CD4-positive, alpha-beta T cell treated with Interleukin-4 for 4 hours (primary cell): ENCODE measurements at regions not wholly inside any gene's neighbourhood (a gene's known extent, or its start where the extent isn't known, plus 50 kb on each side); places are given as distances from the start of the nearest gene placed in this dataset.

ENCODE experiments used
- DNase-seq: peaks from one replicate; pipeline ENCODE4 v3.0.0-alpha.2; 2020

DNA sequence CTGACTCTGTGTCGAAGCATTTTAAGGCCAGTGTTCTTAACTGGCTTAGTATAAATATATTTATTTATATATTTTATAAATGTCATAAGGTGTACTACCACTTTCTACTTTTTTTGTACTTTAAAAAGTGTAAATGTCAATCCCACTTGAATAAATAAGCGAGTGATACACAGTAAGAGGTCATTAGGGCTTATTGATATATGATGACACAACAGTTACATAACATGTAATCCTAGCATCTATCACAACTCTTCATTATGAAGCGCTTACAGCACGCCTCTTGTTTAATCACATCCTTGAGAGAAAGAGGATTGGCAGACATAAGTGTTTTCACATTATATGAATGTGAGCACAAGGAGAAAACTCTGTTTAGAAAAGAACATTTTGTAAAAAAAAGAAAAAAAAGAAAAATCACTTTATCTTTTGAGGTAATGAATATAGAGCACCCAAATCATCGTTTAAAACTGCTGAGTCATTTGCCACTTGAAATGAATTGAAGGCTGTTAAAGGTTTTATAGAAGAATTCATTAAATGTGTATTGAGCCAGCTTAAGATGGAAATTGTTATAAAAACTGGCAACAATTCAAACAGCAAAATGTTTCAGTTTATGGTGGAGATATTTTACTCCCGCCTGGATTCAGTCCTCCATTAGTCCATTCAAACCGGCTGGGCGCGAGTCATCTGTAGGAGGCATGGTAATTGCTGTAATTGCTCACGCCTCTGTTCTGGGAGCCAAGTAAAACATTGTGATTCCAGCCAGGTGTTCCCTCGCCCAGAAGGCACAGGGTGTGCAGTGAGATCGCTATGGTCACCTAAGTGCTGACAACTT lies 627.3 kb upstream of the KIRREL3 start:
- no peak for DNase-seq

DNA sequence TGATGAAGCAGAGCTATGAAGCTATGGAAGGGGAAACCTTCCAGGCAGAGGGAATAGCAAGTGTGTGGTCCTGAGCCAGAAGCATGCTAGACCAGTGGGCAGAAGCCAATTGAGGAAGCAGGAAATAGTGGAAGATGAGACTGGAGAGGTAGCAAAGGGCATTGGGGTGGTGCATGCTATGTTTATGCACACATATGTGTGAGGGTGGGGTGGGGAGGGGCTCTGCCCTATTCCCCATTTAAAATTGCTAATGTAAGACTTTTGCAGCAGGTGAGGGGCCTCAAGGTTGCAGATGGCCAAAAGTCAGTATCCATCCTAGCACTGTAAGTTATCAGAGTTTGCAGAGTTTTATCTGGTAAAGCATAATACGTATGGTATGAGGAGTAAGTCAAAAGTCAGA lies 626.6 kb upstream of the KIRREL3 start:
- no peak for DNase-seq

DNA sequence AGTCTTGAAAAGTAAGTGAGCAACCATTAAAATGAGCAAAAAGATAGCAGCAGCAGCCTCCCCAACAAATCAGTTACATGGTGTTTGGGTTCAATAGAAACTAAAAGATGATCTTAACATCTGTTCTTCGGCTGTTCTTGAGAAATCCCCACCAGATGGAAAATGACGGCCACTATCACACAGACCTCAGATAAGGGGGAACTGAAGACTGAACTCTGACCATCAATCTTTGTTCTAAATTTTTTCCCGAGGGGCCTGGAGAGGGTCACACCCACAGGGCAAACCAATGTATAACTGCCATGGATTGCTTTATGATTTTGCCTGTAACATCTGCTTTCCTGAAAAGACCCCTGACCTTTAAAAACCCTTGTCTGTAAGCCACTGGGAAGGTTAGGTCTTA lies 624.8 kb upstream of the KIRREL3 start:
- DNase-seq = no peak

DNA sequence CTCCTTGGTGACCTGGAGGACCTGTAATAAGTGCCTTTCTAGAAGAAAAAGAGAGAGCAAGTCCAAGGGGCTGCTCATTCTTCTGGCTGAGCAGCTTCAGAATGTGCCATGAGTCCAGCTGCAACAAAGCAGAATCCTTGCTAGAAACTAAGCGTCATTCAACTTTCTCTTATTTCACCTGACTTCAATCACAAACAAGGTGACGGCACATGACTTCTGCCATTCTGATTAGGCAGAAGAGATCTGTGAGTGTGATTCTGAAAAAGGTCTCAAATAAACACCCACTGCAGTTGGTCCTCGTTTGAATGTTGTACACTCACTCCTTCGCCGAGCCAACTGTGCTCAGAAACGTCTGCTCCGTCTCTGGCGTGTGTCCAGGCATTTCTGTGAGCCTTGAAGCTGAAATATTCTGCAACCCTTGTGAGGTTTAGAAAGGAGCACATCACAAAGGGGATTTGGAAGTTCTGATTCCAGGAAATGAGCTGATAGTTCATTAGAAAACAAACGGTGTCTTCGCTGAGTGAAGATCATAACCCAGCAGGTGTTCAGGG lies 623.8 kb upstream of the KIRREL3 start:
- no peak for DNase-seq

DNA sequence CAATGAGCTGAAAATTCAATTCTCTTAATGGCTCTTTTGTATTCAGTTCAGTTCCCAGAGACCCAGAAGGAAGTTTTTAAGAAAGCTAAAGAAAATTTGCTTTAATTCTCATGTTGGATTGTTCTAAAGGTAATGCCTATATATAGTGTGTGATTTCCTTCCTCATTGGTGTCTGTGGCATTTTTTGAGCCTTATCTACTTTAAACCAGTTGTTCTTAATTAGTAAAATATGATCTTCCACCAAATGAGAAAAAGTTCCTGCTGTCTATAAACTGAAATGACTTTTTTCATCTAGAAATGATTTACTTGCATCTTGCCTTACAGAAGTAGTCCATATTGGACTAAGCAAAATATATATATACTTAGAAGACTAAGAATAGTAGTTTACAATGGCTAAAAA lies 622.1 kb upstream of the KIRREL3 start:
- DNase-seq = no peak

DNA sequence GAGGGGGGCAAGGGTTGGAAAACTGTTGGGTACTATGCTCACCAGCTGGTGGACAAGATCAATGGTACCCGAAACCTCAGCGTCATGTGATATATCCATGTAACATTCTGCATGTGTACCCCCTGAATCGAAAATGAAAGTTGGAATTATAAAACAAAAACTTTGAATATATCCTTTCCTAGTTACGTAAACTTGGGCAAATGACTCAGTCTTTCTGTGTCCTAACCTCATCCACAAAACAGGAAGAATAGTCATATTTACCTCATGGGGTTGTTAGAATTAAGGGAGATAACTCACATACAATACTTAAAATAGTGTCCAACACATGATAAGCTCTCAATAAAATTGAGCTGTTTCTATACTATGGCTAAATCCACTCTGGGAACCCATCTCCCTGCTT lies 620.1 kb upstream of the KIRREL3 start:
- no peak for DNase-seq

DNA sequence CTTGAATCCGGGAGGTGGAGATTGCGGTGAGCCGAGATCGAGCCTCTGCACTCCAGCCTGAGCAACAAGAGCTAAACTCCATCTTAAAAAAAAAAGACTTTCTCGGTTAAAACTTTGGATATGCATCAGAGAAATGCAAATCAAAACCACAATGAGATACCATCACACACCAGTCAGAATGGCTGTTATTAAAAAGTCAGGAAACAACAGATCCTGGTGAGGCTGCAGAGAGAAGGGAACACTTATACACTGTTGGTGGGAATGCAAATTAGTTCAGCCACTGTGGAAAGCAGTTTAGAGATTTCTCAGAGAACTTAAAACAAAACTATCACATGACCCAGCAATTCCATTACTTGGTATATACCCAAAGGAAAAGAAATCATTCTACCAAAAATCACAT lies 619.4 kb upstream of the KIRREL3 start:
- DNase-seq = no peak

DNA sequence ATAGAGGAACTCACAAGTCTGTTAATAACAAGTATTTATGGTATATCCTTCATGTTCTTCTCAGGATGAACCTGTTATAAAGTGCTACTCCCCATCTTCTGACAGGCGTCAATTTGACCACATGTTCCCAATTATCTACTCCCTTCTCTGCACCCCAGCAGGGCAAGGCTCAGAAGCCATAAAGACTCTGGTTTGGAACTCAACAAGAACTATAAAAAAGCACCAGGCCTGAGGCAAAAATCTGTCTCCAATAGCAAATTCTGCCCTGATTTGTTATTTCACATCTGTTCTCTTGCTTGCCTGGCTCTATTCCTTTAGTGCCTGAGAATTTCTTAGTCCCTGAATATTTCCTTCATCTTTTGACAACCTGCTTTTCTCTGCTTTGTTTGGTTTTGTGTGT lies 618.2 kb upstream of the KIRREL3 start:
- no peak for DNase-seq

DNA sequence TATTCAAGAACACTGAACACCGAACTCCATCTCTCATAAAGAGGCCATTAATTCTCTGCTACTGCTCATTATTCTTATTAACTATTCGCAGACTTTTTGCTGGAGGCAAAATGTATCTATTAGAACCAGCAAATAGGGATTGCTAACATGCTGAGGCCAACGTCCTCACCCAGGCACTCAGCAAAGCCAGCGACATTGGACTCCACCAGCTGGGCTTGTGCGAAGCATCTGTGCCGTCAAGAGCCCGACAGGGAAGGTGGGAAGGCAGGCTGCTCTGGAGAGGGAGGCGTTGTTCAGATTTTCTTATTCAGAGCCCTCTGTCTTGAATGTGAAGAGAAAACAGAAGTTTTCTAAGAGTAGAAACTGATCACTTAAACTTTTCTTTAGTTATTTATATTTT lies 615.6 kb upstream of the KIRREL3 start:
- no peak for DNase-seq

DNA sequence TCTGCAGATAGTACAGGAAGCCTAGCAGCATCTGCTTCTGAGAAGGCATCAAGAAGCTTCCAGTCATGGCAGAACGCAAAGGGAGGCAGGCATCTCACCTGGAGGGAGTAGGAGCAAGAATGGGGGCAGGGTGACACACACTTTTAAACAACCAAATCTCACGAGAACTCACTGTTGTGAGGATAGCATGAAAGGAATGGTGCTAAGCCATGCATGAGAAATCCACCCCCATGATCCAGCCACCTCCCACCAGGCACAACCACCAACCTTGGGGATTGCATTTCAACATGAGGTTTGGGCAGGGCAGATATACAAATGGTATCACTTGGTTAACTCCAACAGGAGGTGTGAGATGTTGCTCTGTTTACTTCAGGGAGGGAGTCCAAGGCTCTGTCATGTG lies 612.0 kb upstream of the KIRREL3 start:
- DNase-seq = no peak

DNA sequence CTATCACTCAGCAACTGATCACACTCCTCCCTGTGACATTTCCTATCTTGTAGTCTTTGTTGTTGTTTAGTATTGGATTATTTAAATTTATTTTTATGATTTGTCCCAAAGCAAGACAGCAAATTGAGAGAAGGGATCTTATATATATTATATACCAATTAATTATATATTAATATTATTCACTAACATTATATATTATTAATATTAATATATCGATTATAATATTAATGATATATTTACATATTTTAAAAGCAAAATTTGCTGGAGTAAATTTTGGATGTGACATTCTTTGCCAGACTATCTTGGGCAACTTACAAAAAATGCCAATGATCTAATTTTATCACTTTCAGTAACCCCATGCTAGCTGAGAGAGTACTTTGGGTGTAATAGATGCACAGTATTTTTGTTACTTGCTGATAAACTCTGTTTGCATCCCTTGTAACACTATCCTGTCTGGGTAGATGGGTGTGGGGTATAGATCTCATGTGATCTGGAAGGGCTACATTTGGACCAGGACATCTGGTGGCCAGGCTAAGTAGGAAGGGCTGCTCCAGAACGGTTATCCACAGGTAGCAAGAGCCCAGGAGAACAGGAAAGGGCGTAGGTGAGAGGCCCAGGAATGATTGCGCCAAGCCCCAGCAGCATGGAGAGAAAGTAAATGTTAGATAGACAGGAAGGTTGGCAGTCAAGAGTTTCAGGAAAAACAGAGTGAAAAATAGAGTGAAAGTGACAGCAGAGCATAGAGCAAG lies 608.6 kb upstream of the KIRREL3 start:
- no peak for DNase-seq

DNA sequence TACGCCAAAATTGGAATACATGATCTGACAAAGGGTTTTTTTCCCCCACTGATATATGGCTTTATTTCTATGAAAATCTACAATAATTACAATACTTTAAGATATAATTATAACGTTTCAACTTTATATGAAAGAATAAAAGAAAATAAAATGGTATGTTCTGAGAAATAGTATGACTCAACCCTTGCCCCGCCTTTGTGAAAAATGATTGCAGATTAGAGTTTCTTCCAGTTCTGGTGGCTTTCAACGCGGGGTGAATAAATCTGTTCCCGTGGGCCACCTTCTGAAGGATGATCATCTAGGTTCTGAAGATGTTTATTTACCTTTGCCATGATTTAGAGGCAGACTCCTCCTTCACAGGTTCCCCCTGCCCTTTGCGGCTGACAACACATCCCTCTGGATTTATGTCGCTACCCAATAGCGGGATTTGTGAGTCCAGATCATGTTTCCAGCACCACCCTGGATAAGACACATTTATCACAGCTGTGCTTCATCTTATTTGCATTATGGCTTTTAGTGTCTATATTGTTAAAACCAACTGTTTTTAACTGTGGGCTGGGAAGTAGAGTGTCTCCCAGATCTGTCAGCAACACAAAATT lies 607.0 kb upstream of the KIRREL3 start:
- DNase-seq = no peak

DNA sequence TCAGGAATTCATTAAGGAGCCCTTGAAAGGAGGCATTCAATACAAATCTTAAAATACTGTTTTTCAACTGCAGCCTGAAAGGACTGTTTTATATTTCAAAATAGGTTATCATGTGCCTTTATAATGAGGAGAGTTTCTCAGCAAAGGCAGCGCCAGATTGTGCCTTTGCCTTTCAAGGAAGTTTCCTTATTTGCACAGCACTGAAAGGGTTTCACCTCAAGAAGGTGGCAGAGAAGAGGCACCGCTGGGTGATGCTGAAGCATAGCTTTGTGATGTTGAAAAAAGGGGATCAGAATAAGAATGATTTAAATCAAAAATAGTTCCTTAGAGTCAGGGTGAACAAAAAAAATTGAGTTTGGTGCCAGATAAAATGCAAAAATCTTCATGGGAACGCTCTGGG lies 601.0 kb upstream of the KIRREL3 start:
- DNase-seq = no peak

DNA sequence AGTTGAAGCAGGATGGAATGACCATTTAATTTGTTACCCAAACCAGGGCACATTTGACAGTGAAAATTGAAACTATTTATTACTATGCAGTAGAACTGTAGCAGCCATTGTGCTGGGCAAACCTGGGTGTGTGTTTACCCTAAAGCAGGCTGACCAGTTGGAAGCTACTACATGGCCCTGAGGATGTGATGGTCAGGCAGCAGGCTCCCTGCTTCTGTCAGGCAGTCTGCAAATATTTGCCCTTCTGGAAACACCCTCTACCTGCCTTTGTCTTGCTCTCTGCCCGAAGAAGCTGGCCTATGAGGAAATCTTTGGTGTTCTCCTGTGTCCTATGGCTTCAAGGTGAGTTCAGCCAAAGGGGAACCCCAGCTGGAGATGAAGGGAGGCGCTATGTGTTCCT lies 600.1 kb upstream of the KIRREL3 start:
- DNase-seq = no peak

DNA sequence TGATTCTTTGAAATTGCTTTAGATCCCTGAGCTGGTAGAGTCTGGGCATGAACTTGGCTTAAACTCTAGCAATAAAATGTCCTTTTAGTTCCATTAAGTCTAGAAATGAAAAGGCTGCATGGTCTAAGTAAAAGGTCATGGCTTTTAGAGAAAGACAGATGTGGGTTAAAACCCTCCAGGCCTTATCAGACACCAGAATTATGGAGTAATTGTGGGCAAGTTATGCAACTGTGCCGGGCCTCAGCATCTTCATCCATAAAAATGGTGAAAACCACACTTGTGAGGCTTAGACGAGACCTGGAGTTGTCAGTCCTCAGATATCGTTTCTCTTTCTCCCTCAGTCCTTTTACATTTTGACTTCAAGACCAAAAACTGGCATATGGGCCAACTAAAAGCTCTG lies 597.9 kb upstream of the KIRREL3 start:
- no peak for DNase-seq

DNA sequence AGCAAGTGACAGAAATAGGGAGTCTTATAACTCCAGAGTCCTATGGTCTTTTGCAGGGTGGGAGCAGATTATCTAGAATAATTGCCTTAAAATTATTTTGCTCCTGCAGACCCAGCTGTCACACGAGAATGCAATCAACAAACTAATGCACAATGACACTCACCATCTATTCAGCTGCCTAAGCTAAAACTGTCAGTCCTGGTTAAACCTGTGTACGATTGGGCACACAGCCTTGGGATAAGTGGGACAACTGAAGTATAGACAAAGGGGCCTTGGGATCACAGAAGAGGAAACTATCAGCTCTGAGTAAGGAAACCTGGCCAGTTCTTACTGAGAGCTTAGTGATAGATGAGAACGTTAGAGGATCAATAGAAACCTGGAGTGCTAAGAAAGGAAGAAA lies 595.9 kb upstream of the KIRREL3 start:
- no peak for DNase-seq

DNA sequence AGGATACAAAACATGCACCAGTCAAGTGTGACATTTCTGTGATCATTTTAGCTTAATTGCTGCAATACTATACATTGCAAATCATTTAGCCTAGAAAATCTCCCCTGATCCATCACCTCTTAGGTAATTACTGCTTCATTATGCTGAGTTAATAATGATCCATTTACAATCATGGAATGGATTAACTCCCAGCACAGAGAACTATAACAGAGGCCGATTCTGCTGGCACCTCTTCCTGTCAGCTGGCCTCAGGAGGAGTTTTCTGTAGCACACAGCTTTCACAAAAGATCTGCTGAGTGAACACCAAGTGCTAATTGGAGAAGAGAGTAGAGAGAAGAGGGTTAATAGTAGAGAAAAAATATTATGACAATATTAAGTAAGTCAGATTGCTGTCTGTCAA lies 591.8 kb upstream of the KIRREL3 start:
- no peak for DNase-seq

DNA sequence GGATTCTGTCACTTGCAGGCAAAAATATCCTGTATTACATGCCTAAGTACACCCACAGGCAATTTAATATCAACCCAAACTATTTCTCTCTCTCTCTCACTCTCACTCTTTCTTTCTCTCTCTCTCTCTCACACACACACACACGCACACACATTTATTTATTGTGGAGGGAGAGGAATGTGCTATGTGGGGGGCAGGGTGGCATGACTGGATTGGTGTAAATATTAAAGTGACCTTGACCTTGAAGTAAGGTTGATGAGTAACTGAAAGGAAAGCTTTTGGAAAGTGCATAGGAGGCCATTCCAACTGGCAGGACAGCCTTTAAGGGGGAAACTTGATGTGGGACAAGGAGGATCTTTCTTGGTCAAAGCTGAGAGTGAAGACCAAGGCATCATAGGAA lies 589.7 kb upstream of the KIRREL3 start:
- DNase-seq = no peak

DNA sequence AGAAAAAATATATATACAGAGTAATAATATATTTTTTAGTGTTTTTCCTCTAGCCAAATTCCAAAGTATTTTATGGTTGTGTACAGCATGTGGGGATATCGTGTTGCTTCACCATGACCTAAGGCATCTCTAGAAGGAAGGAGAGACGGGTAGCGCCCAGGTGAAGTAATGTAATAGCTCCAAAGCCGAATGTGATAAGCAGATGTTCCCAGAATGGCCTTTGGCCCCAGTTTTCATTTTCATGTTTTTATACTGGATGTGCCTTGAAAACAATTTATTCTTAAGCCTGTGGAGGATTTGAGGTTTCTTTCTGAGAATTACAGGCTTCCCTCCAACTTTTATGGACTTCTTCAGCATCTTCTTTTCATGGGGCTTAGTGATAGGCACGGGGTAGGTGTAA lies 587.9 kb upstream of the KIRREL3 start:
- no peak for DNase-seq

DNA sequence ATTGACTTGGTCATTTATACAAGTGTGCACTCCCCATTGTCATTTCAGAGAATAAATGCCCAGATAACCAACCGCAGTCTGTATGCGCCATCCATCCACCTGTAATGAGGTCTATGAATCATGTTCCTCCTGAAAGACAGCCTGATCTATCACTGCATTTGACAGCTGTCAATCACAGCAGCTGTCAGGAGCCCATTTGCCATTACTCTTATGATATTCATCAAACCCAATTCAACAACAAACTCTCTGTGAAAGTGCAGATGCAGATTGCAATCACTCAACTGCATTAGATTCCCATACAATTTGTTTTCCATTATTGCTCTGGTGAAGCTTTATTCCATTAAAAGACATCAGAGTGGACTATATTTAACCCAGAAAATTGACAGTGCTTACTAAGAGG lies 586.9 kb upstream of the KIRREL3 start:
- DNase-seq = no peak

DNA sequence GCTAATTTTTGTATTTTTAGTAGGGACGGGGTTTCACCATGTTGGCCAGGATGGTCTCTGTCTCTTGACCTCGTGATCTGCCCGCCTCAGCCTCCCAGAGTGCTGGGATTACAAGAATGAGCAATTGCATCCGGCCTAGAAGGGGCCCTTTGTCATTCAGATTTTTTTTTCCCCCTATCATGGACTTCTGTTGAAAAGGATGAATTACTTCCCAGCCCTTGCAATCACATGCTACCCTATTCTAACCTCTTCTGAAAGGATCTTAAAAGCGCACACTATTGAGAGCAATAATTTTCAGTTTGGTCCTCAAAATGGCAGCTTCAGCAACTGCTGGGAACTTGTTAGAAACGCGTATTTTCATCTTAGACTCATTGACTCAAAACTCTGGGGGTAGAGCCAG lies 575.6 kb upstream of the KIRREL3 start:
- DNase-seq = no peak

DNA sequence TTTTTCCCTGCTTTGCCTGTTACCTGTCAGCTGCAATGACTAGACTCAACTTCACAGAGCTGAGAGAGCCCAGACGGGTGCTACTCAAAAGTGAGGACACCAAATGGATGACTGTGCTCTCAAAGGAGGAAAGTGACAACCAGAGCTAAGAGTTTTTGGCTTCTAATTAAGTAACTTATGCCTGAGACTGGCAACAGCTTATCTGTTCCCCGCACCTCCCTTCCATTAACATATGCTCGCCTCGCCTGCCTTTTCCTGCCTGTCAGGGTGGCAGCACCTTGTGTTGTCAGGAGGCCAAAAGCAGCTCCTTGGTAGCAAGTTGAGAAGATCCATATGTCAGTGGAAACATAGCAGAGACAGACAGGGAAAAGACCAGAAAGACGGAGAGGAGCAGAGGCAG lies 573.9 kb upstream of the KIRREL3 start:
- DNase-seq = no peak

DNA sequence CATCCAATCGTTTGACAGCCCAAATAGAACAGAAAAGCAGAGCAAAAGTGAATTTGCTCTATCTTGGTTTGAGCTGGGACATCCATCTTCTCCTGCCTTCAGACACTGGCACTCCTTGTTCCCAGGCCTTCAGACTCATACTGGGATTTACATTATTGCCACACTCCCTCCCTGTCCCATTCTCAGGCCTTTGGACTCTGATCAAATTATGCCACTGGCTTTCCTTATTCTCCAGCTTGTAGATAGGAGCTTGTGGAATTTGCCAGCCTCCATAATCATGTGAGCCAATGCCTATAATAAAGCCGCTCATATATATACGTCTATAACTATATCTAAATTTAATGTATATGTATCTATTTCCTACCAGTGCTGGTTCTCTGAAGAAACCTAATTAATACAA lies 568.3 kb upstream of the KIRREL3 start:
- no peak for DNase-seq
